WTC11 (cell line): ENCODE measurements at regions not wholly inside any gene's neighbourhood (a gene's known extent, or its start where the extent isn't known, plus 50 kb on each side); places are given as distances from the start of the nearest gene placed in this dataset.

Experiments
- ATF6 ChIP-seq: sonication (generic); formaldehyde crosslinking; IDR thresholded peaks from 2 replicates; pipeline ENCODE4 v1.8.1; 2023; ENCODE audit warnings: mild to moderate bottlenecking, missing genetic modification reagents
- CREB1 ChIP-seq: sonication (generic); formaldehyde crosslinking; IDR thresholded peaks from 2 replicates; pipeline ENCODE4 v1.8.0; 2023; ENCODE audit warnings: mild to moderate bottlenecking, missing genetic modification reagents
- EMX1 ChIP-seq: fragments of 250-450 bp; sonication (Bioruptor Pico); IDR thresholded peaks from 2 replicates; pipeline ENCODE4 v1.8.0; 2021; ENCODE audit warnings: mild to moderate bottlenecking
- FOXK1 ChIP-seq: sonication (generic); formaldehyde crosslinking; IDR thresholded peaks from 2 replicates; pipeline ENCODE4 v1.8.0; 2022; ENCODE audit warnings: mild to moderate bottlenecking, moderate library complexity, missing genetic modification reagents
- GABPB1 ChIP-seq: sonication (generic); formaldehyde crosslinking; IDR thresholded peaks from 2 replicates; pipeline ENCODE4 v1.8.1; 2023; ENCODE audit warnings: mild to moderate bottlenecking, missing genetic modification reagents
- JUN ChIP-seq: sonication (generic); formaldehyde crosslinking; IDR thresholded peaks from 2 replicates; pipeline ENCODE4 v1.8.0; 2023; ENCODE audit warnings: mild to moderate bottlenecking, missing genetic modification reagents
- NFATC4 ChIP-seq: fragments of 250-450 bp; sonication (Bioruptor Pico); IDR thresholded peaks from 2 replicates; pipeline ENCODE4 v1.9.0; 2021; ENCODE audit warnings: mild to moderate bottlenecking
- PRRX2 ChIP-seq: fragments of 250-450 bp; sonication (Bioruptor Pico); IDR thresholded peaks from 2 replicates; pipeline ENCODE4 v1.8.0; 2021; ENCODE audit warnings: mild to moderate bottlenecking
- TEAD4 ChIP-seq: sonication (generic); formaldehyde crosslinking; IDR thresholded peaks from 2 replicates; pipeline ENCODE4 v1.8.0; 2022; ENCODE audit warnings: mild to moderate bottlenecking, missing genetic modification reagents
- TP53 ChIP-seq: sonication (generic); formaldehyde crosslinking; IDR thresholded peaks from 2 replicates; pipeline ENCODE4 v1.8.1; 2023; ENCODE audit warnings: mild to moderate bottlenecking, missing genetic modification reagents
- ZBTB21 ChIP-seq: sonication (generic); formaldehyde crosslinking; IDR thresholded peaks from 2 replicates; pipeline ENCODE4 v1.8.1; 2023; ENCODE audit warnings: mild to moderate bottlenecking, missing genetic modification reagents, borderline replicate concordance
- ZNF396 ChIP-seq: fragments of 250-450 bp; sonication (Bioruptor Pico); IDR thresholded peaks from 2 replicates; pipeline ENCODE4 v1.8.0; 2021; ENCODE audit warnings: mild to moderate bottlenecking, moderate library complexity, borderline replicate concordance
- TF ChIP-seq, protein P1 (sequence below): fragments of 200-600 bp; IDR thresholded peaks from 2 replicates; pipeline ENCODE4 v1.8.0; 2022; ENCODE audit warnings: antibody characterized with exemption
- TF ChIP-seq, protein P2 (sequence below): sonication (generic); formaldehyde crosslinking; IDR thresholded peaks from 2 replicates; pipeline ENCODE4 v1.8.0; 2022; ENCODE audit warnings: mild to moderate bottlenecking, missing genetic modification reagents

DNA sequence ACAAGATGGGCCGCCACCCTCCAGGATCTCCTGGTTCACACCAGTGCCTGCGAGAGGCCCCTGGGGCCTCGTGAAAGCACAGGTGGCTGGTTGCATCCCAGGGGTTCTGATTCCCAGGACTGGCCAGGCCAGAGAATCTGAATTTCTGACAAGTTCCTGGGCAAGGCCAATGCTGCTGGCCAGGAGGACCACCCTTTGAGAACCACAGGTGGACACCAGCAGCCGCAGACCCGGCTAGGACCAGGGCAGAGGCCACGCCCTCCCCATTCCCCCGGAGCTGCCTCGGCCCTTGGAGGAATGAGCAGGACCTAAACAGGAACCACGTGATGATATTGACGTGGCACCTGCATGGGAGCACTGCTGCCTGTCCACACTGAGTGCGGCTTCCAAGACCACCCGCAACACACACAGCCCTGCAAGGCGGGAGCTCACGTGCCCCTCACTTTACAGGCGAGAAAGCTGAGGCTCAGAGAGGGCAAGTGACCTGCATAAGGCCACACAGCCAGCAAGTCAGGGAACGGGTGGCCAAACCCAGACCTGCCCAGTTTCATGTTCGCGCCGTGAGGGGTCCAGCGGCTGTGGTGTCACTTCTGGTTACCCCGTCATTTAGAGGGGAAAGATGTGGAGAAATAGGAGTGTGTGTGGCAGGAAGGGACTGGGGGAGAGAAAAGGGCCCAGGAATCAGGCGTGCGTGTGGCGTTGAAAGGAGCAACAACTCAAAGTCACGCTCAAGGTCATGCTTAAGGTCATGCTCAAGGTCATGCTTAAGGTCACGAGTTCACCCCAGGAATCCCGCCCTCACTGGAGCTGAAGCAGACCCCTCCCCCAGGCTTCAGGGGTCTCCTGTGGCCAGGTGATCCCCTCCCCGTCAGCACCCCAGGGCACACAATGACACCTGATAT lies 105.9 kb upstream of the IER5L start:
- TF ChIP-seq TP53 = no peak
- TF ChIP-seq, protein P1, sequence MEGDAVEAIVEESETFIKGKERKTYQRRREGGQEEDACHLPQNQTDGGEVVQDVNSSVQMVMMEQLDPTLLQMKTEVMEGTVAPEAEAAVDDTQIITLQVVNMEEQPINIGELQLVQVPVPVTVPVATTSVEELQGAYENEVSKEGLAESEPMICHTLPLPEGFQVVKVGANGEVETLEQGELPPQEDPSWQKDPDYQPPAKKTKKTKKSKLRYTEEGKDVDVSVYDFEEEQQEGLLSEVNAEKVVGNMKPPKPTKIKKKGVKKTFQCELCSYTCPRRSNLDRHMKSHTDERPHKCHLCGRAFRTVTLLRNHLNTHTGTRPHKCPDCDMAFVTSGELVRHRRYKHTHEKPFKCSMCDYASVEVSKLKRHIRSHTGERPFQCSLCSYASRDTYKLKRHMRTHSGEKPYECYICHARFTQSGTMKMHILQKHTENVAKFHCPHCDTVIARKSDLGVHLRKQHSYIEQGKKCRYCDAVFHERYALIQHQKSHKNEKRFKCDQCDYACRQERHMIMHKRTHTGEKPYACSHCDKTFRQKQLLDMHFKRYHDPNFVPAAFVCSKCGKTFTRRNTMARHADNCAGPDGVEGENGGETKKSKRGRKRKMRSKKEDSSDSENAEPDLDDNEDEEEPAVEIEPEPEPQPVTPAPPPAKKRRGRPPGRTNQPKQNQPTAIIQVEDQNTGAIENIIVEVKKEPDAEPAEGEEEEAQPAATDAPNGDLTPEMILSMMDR = no peak
- TF ChIP-seq EMX1 (CRISPR knock-in tag) = no peak
- no peak for TF ChIP-seq TEAD4 (CRISPR knock-in tag)
- no peak for TF ChIP-seq NFATC4 (CRISPR knock-in tag)
- no peak for TF ChIP-seq GABPB1
- no peak for TF ChIP-seq JUN
- no peak for TF ChIP-seq PRRX2 (CRISPR knock-in tag)
- no peak for TF ChIP-seq ATF6 (CRISPR knock-in tag)
- TF ChIP-seq CREB1 (CRISPR knock-in tag) = no peak
- no peak for TF ChIP-seq ZNF396 (CRISPR knock-in tag)
- TF ChIP-seq FOXK1 (CRISPR knock-in tag) = no peak
- TF ChIP-seq, protein P2, sequence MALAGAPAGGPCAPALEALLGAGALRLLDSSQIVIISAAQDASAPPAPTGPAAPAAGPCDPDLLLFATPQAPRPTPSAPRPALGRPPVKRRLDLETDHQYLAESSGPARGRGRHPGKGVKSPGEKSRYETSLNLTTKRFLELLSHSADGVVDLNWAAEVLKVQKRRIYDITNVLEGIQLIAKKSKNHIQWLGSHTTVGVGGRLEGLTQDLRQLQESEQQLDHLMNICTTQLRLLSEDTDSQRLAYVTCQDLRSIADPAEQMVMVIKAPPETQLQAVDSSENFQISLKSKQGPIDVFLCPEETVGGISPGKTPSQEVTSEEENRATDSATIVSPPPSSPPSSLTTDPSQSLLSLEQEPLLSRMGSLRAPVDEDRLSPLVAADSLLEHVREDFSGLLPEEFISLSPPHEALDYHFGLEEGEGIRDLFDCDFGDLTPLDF = no peak
- TF ChIP-seq ZBTB21 (CRISPR knock-in tag) = no peak
